ENCODE measurements at regions not wholly inside any gene's neighbourhood (a gene's known extent, or its start where the extent isn't known, plus 50 kb on each side); places are given as distances from the start of the nearest gene placed in this dataset.

GRCh38 chr5:110063640-110064602, 374.2 kb downstream of the MAN2A1 start:
- peak in 1 of 4 donors; percentile 10 for ATAC-seq
- no peaks in the 10 kb centered on the region for H3K36me3 ChIP-seq
- no peak overlapping the region for H3K27ac ChIP-seq
- no peaks in the 10 kb centered on the region for H3K9me3 ChIP-seq
- DNase-seq, result no peak
- intact Hi-C loops (cut with DNase I), result no loop called here
- TF ChIP-seq POLR2A (IDR thresholded peaks at IDR 0.05) (no peak), CTCF (IDR thresholded peaks at IDR 0.05) (no peak)
- no peak overlapping the region for H3K4me3 ChIP-seq
- WGBS (ENCODE audit: insufficient coverage, low coverage, low lambda C conversion rate, missing lambda C conversion rate), result 84% methylated on average over 7 of the region's 7 CpGs
- peaks cover 0 to 12% (median 0%) of the 10 kb centered on the region in 4 donors for H3K4me1 ChIP-seq
- H3K27me3 ChIP-seq, result no peaks in the 10 kb centered on the region

- intact Hi-C loops (cut with DNase I), result no loop called here
- peaks cover 0 to 12% (median 0%) of the 10 kb centered on the region in 4 donors for H3K4me1 ChIP-seq
- no peak for ATAC-seq
- no peak overlapping the region for H3K27ac ChIP-seq
- TF ChIP-seq POLR2A (IDR thresholded peaks at IDR 0.05) (no peak), CTCF (IDR thresholded peaks at IDR 0.05) (no peak)
- no peaks in the 10 kb centered on the region for H3K9me3 ChIP-seq
- no peak overlapping the region for H3K4me3 ChIP-seq
- DNase-seq, result no peak
- no peaks in the 10 kb centered on the region for H3K36me3 ChIP-seq
- WGBS (ENCODE audit: insufficient coverage, low coverage, low lambda C conversion rate, missing lambda C conversion rate), result 81% methylated on average over 3 of the region's 4 CpGs
- H3K27me3 ChIP-seq, result no peaks in the 10 kb centered on the region
Measured at GRCh38 chr5:110064603-110065268, 375.0 kb downstream of the MAN2A1 start.

- intact Hi-C loops (cut with DNase I), result no loop called here
- no peaks in the 10 kb centered on the region for H3K9me3 ChIP-seq
- ATAC-seq (no peak), DNase-seq (no peak)
- WGBS (ENCODE audit: insufficient coverage, low coverage, low lambda C conversion rate, missing lambda C conversion rate), result 81% methylated on average over 4 of the region's 4 CpGs
- H3K27ac ChIP-seq, result no peak overlapping the region
- H3K27me3 ChIP-seq, result no peaks in the 10 kb centered on the region
- H3K4me3 ChIP-seq, result no peak overlapping the region
- no peaks in the 10 kb centered on the region for H3K4me1 ChIP-seq
- TF ChIP-seq CTCF (IDR thresholded peaks at IDR 0.05) (no peak), POLR2A (IDR thresholded peaks at IDR 0.05) (no peak)
- H3K36me3 ChIP-seq, result no peaks in the 10 kb centered on the region
Measured at GRCh38 chr5:110070836-110071235, 381.1 kb downstream of the MAN2A1 start.

GRCh38 chr5:110072651-110073050, 382.9 kb downstream of the MAN2A1 start:
- no peaks in the 10 kb centered on the region for H3K27me3 ChIP-seq
- intact Hi-C loops (cut with DNase I), result no loop called here
- TF ChIP-seq CTCF (IDR thresholded peaks at IDR 0.05) (no peak), POLR2A (IDR thresholded peaks at IDR 0.05) (no peak)
- ATAC-seq (no peak), DNase-seq (no peak)
- H3K4me1 ChIP-seq, result no peaks in the 10 kb centered on the region
- no peak overlapping the region for H3K27ac ChIP-seq
- no peak overlapping the region for H3K4me3 ChIP-seq
- H3K9me3 ChIP-seq, result no peaks in the 10 kb centered on the region
- H3K36me3 ChIP-seq, result no peaks in the 10 kb centered on the region
